SH-SY5Y (cell line): ENCODE measurements at regions not wholly inside any gene's neighbourhood (a gene's known extent, or its start where the extent isn't known, plus 50 kb on each side); places are given as distances from the start of the nearest gene placed in this dataset.

ENCODE experiments used
- GATA2 ChIP-seq: IDR thresholded peaks from 2 replicates; pipeline ENCODE4 v1.6.1; 2011; ENCODE audit warnings: mild to moderate bottlenecking, low read depth, low read length
- GATA3 ChIP-seq: IDR thresholded peaks from 2 replicates; pipeline ENCODE4 v1.6.1; 2011; ENCODE audit warnings: low read depth, mild to moderate bottlenecking, low read length, moderate library complexity

DNA sequence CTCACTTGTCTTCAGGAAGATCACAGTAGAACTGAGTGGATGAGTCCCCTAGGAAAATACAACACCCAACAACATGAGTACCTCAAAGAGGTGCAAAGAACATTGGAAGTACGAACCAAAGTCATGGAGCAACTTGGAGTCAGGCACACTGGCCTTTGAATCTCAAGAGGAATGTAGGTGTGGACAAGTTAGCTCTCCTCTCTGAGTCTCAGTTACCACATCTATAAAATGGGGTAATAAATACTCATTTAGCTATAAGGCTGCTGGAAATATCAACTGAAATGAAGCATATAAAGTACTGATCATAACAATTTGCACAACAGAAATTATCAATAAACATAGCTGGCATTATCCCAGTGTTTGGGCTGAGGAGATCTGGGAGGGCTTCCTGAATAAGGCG lies 96.7 kb upstream of the JUN start:
- TF ChIP-seq GATA2 (no peak), GATA3 (no peak)
